ENCODE measurements at regions not wholly inside any gene's neighbourhood (a gene's known extent, or its start where the extent isn't known, plus 50 kb on each side); places are given as distances from the start of the nearest gene placed in this dataset.

GRCh38 chr13:33377825-33378224, 92.3 kb upstream of the STARD13 start:
- TF ChIP-seq, protein P1, sequence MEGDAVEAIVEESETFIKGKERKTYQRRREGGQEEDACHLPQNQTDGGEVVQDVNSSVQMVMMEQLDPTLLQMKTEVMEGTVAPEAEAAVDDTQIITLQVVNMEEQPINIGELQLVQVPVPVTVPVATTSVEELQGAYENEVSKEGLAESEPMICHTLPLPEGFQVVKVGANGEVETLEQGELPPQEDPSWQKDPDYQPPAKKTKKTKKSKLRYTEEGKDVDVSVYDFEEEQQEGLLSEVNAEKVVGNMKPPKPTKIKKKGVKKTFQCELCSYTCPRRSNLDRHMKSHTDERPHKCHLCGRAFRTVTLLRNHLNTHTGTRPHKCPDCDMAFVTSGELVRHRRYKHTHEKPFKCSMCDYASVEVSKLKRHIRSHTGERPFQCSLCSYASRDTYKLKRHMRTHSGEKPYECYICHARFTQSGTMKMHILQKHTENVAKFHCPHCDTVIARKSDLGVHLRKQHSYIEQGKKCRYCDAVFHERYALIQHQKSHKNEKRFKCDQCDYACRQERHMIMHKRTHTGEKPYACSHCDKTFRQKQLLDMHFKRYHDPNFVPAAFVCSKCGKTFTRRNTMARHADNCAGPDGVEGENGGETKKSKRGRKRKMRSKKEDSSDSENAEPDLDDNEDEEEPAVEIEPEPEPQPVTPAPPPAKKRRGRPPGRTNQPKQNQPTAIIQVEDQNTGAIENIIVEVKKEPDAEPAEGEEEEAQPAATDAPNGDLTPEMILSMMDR (IDR thresholded peaks at IDR 0.05), result no peak
- TF ChIP-seq POLR2A (IDR thresholded peaks at IDR 0.05), result no peak
- TF ChIP-seq POLR2AphosphoS5 (IDR thresholded peaks at IDR 0.05), result no peak
